ENCODE measurements at regions not wholly inside any gene's neighbourhood (a gene's known extent, or its start where the extent isn't known, plus 50 kb on each side); places are given as distances from the start of the nearest gene placed in this dataset.

- TF ChIP-seq CTCF (IDR thresholded peaks at IDR 0.05): no peak
- no peak overlapping the region for H3K4me3 ChIP-seq
- no peak overlapping the region for H3K27ac ChIP-seq
- no peaks in the 10 kb centered on the region for H3K36me3 ChIP-seq
- no peaks in the 10 kb centered on the region for H3K4me1 ChIP-seq
- no peaks in the 10 kb centered on the region for H3K27me3 ChIP-seq
- no peak overlapping the region for H3K9ac ChIP-seq (ENCODE audit: low read depth in 2 of 2, low read length in 2 of 2)
- no peak for DNase-seq
- intact Hi-C loops (cut with DNase I): no loop called here
- no peaks in the 10 kb centered on the region for H3K9me3 ChIP-seq
These were observed 61.8 kb upstream of the POU2AF2 start for GRCh38 chr11:111183706-111184105.

- no peaks in the 10 kb centered on the region for H3K9me3 ChIP-seq
- no peak overlapping the region for H3K4me3 ChIP-seq
- no peaks in the 10 kb centered on the region for H3K4me1 ChIP-seq
- no peaks in the 10 kb centered on the region for H3K27me3 ChIP-seq
- intact Hi-C loops (cut with DNase I): no loop called here
- H3K9ac ChIP-seq (ENCODE audit: low read depth in 2 of 2, low read length in 2 of 2): no peak overlapping the region
- no peak for TF ChIP-seq CTCF (IDR thresholded peaks at IDR 0.05)
- H3K27ac ChIP-seq: no peak overlapping the region
- no peak for DNase-seq
- H3K36me3 ChIP-seq: no peaks in the 10 kb centered on the region
These were observed 66.2 kb upstream of the POU2AF2 start for GRCh38 chr11:111179184-111179910.

GRCh38 chr11:111177037-111177871, 68.3 kb upstream of the POU2AF2 start:
- Histone ChIP-seq H3K4me3 (no peak overlapping the region), H3K27me3 (no peaks in the 10 kb centered on the region), H3K9ac (ENCODE audit: low read depth in 2 of 2, low read length in 2 of 2) (no peak overlapping the region), H3K4me1 (no peaks in the 10 kb centered on the region), H3K36me3 (no peaks in the 10 kb centered on the region), H3K9me3 (no peaks in the 10 kb centered on the region), H3K27ac (no peak overlapping the region)
- intact Hi-C loops (cut with DNase I): no loop called here
- TF ChIP-seq CTCF (IDR thresholded peaks at IDR 0.05): no peak
- no peak for DNase-seq

- TF ChIP-seq CTCF (IDR thresholded peaks at IDR 0.05): no peak
- H3K27me3 ChIP-seq: no peaks in the 10 kb centered on the region
- H3K36me3 ChIP-seq: no peaks in the 10 kb centered on the region
- no peak for DNase-seq
- no peaks in the 10 kb centered on the region for H3K9me3 ChIP-seq
- no peak overlapping the region for H3K9ac ChIP-seq (ENCODE audit: low read depth in 2 of 2, low read length in 2 of 2)
- no peak overlapping the region for H3K4me3 ChIP-seq
- H3K27ac ChIP-seq: no peak overlapping the region
- no peaks in the 10 kb centered on the region for H3K4me1 ChIP-seq
- intact Hi-C loops (cut with DNase I): no loop called here
These were observed 68.9 kb upstream of the POU2AF2 start for GRCh38 chr11:111176603-111177002.

- H3K27me3 ChIP-seq: no peaks in the 10 kb centered on the region
- no peak for DNase-seq
- H3K9ac ChIP-seq (ENCODE audit: low read depth in 2 of 2, low read length in 2 of 2): no peak overlapping the region
- no peaks in the 10 kb centered on the region for H3K36me3 ChIP-seq
- no peak overlapping the region for H3K4me3 ChIP-seq
- no peak for TF ChIP-seq CTCF (IDR thresholded peaks at IDR 0.05)
- H3K27ac ChIP-seq: no peak overlapping the region
- intact Hi-C loops (cut with DNase I): no loop called here
- no peaks in the 10 kb centered on the region for H3K4me1 ChIP-seq
- no peaks in the 10 kb centered on the region for H3K9me3 ChIP-seq
These were observed 72.3 kb upstream of the POU2AF2 start for GRCh38 chr11:111173221-111173620.
